ENCODE measurements at regions not wholly inside any gene's neighbourhood (a gene's known extent, or its start where the extent isn't known, plus 50 kb on each side); places are given as distances from the start of the nearest gene placed in this dataset.

DNA sequence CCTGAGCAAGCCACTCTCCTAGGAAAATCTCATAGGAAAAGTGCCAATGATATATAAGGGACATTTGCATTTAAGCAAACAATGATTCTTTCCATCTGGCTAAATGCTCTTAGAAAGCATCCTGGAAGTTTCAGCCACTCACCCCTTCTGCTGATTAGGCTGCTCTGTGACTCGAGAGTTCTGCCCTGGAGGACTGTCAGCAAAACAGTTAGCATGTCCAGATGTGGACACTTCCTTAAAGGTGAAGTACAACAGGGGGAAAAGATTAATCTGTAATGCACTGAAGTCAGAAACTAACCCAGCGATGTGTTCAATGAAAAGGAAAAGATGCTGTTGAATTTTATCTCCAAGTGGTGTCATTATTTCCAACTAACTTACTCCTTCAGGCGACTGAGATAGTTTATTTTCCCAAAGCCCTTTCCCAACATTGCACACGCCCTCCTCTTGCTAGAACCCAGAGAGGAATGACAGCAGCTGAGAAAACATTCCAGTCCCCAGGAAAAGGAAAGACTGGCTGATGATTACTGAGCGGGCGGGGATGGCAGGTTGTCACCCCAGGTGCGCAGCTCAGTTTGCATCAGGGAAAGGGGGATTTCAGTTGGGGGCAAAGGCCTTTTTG, 214.0 kb downstream of the SS18 start:
- DNase-seq, result no peak
- intact Hi-C loops (cut with DNase I), result no loop called here

DNA sequence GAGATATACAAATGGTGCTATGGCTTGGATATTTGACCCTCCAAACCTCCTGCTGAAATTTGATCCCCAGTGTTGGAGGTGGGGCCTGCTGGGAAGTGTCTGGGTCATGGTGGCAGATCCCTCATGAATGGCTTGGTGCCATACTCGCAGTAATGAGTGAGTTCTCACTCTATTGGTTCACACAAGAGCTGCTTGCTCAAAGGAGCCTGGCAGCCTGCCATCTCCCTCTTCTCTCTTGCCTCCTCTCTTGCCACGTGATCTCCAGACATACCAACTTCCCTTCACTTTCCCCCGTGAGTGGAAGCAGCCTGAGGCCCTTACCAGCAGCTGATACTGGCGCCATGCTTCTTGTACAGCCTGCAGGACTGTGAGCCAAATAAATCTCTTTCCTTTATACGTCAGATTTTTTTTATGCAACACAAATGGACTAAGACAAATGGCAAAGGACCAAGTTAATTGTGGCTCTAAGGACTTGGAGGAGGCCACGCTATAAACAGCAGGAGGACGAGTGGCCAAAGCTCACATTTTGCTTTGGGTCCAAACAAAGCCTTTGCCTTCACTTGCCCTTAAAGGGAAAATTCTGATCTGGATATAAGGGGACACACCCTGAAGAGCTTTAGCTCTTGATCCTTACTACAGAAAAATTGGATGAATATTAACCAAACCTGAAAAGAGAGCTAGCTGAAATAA, 214.7 kb downstream of the SS18 start:
- intact Hi-C loops (cut with DNase I), result no loop called here
- DNase-seq, result no peak

DNA sequence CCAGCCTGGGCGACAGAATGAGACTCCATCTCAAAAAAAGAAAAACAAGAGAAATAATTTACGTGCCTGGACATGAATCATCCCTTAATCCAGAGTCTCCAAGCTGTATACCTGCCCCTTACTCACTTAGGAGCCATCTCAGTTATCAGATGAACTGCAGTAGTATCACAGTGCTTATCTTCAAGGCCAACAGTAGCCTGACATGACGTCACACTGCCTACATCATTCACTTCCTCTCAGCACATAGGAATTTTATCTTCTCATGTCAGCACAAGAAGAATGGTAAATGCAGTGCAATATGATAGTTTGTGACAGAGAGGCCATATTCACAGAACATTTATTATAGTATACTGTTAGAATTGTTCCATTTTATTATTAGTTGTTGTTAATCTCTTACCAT, 216.6 kb downstream of the SS18 start:
- intact Hi-C loops (cut with DNase I), result no loop called here
- DNase-seq, result no peak

DNA sequence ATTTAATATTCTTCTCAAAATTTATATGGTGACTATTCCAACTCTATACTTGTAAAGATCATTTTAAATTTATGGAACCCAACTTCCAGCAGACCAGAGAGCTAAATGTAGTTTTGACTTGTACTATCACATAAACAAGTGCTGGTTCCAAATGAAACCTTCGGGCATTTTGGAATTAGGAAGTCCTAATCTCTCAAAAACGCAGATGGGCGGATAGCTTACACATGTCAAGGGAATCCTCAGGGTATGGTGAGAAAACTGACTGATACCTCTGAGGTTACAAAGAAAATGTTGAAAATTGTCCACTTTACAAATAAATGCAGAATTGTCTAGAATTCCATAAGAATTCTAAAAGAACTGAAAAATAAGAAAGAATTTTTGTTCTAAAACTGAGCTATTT, 224.1 kb downstream of the SS18 start:
- intact Hi-C loops (cut with DNase I), result no loop called here
- DNase-seq, result no peak

DNA sequence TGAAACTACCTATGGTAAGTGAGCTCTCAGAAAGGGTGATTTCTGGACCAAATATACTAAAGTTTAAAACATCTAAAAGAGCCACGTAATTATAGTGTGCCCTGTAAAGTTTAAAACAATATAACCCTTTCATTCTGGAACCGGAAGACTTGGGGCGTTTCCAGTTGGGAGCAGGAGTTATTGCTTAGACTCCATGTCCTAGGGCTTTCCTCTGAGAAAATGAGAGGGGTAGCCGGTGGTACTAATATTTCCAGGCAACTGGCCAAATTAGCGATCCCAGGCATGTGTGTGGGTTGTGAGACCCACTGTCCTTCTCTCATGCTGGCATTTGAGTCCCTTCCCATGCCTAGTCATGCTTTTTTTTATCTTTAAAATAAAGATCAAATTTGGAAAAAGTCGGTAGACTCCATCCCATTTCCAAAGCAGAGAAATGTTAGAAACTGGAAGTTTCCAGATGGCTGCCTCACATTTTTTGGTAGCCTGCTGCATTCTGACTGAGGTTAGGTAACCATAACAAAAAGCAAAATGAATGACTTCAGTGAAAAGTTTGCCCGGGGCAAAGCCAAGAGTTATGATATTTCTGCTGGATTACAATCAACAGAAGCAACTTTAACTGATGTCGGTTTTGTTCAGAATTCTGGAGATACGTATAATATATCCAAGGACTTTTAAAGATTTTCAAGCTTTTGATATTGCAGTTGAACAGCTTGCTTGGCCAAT, 227.4 kb downstream of the SS18 start:
- DNase-seq, result no peak
- intact Hi-C loops (cut with DNase I), result no loop called here

DNA sequence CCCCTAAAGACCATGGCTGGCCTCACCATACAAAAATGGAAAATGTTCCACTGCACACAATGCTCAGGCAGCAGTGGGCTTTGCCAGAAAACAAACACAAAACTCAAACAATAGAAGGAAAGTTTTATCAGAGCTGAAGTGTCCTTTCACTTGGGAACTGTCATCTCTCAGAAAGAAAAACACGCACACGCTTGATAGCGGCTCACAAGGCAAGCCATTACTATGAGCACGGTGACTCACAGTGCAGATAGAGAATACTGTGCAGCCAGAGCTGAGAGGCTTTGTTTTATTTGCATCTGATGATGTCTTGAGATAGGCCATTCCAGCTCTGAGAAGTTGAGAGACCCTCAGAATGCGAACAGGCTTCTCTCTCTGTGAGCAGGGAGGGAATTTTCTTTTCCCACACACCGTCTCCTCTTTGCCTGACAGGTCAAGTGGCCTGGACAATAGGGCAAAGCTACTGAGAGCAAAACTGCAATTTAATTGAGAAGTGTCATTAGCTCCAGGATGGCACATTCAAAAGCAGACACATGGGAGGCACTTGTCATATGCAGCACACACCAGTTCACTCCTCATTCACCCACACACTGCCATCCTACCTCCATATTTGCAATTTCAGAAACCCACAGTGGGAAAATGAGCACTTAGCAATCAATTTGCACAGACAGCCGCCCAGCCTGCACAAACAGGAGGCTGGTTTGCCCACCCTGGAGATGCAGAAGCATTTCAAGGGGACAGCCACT, 236.6 kb downstream of the SS18 start:
- intact Hi-C loops (cut with DNase I), result no loop called here
- DNase-seq, result peak in 29 of 42 donors; percentile 9 to 75 (median 27)

DNA sequence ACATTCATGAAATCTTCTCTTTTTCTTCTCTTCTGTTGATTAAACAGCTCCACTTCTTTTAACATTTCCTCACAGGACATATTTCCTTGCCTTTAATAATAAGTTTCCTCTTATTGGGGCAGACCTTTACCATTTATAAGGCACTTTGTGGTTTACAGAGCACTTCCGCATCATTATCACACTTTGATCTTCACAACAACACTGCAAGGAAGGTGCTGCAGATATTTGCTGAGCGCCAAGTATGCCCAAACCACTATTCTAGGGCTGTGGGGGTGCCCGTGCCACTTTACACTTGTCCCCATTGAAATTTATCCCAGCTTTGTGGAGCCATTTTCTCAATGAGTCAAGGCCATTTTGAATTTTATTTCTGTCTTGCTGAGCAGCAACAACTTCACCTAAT, 246.6 kb downstream of the SS18 start:
- intact Hi-C loops (cut with DNase I), result no loop called here

DNA sequence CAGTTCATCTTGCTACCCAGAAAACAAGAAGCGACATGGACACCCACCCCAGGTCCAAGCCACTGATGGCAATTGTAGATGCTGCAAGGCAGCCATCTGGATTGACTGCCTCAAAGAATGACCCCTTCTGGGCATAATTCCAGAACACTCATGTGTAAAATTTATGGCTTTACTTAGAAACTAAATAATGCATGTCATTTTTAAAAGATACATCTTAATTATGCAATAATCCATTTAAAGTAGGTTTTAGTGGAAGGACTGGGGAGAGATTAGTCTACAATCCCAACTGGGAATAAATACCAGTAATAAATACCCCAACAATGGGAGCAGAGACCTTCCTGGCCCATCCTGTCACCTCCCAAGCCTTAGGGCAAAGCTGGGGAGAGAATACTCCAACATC, 247.7 kb downstream of the SS18 start:
- intact Hi-C loops (cut with DNase I), result no loop called here
- no peak for DNase-seq

More for the DNA sequence above, 246.6 kb downstream of the SS18 start:
- no peak for DNase-seq

DNA sequence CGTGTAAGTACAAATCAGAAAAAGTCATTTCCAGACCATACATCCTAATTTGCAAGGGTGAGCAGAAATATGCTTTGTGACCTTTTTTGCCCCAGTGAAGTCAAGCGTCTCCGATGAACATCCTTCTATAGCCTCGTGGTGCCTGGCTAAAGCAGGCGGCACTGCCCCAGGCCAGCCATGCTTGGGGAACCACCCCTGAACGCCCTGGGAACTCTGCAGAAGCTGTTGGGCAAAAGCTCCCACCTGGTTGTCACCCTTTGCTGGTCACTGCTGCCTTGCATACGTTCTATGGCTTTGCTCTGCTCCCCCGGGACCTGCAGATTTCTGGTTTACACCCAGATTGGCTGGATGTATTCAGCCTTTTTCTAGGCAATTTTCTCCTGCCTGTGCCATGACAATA, 256.4 kb downstream of the SS18 start:
- DNase-seq, result no peak
- intact Hi-C loops (cut with DNase I), result loop anchor here (10.0 kb wide), 1 partner anchor 959 kb away; no protein-coding TSS in a partner anchor

DNA sequence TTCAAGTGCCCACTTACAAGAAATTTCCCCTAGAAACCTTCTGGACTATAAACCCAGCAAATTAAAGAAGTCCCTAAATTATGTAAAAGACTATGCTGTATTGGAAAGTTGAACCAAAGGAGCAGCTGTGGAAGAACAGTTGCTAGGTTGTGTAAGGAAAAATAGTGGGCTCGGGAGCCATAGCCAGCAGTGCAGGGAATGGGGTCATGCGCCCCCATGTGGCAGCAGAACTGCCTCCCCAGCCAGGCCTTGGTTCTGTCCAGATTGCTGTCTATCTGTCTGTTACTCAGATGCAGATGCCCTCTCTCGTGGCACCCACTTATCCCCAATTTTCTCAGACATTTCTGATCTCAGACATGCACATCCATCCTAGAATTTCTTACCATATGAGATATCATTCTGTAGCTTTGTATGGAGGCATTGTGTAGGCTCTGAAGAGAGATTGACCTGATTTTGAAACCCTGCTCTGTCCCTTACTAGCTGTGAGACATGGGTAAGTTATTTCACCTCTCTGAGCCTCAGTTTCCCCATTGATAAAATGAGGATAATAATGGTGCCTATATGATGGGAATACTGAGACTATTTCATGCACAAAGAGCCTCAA, 258.3 kb downstream of the SS18 start:
- intact Hi-C loops (cut with DNase I), result loop anchor here (10.0 kb wide), 1 partner anchor 957 kb away; no protein-coding TSS in a partner anchor
- DNase-seq, result peak; percentile 40 to 87 (median 69)

DNA sequence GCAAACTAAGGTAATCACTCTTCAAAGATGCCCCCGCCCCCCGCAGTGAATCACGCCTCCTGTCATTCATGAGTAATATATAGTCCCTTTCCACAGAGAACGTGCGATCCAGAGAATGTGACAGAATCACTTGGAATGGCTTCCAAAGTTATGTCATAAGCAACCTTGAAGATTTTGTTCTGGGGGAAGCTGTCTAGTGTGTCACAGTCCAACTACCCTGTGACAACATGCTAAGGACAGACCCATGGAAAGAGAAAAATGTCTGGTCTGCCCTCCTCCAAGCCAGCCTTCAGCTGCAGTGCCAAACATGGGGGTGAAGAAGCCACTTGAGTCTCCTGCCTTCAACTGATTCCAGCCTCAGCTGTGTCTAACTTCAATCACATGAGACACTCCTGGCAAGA, 259.1 kb downstream of the SS18 start:
- intact Hi-C loops (cut with DNase I), result loop anchor here (10.0 kb wide), 1 partner anchor 956 kb away; no protein-coding TSS in a partner anchor

DNA sequence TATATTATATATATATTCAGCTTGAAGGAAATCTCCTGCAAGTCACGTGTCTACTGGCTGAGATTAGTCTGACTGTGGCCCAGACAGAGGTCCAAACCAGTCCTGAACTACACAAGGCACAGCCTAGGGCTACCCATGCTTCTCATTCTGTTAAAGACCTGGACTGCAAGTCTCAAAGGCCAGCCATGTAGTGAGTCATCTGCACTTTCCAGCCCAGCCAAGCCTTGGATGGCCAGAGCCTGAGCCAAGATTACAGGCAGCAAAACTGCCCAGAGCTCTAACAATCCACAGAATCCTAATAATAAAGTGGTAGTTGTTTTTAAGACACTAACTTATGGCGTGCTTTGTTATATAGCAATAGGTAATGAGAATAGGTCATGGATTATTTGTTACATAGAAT, 259.6 kb downstream of the SS18 start:
- intact Hi-C loops (cut with DNase I), result loop anchor here (10.0 kb wide), 1 partner anchor 956 kb away; no protein-coding TSS in a partner anchor
- peak in 7 of 42 donors; percentile 14 to 55 (median 29) for DNase-seq

More for the DNA sequence above, 259.1 kb downstream of the SS18 start:
- DNase-seq, result no peak

DNA sequence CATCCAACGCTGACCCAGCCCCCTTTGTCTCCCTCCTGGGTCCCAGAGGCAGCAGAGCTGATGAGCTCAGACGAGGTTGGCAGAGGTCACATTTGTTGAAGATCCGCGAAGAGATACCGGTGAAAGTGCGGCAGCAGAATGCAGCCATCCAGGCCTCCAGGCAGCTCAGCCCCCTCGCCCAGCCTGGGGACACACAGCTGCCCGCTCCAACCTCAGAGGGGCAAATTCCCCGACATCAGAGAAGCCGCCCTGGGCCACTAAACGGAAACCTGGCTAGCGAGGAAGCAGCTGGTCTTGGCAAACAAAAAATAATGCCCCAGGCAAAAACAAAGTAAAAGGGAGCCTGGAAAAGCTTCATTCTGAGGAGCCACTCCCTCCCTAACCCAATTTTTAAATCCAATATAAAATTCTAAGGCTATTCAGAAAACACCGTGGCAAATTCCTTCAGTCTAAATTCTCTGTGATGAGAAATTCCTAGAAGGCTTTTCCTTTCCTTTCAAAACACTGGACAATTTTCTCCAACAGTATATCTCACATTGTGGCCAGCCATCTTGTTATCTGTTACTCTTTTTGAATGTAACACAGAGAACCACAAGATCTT, 262.4 kb downstream of the SS18 start:
- intact Hi-C loops (cut with DNase I), result no loop called here
- no peak for DNase-seq

DNA sequence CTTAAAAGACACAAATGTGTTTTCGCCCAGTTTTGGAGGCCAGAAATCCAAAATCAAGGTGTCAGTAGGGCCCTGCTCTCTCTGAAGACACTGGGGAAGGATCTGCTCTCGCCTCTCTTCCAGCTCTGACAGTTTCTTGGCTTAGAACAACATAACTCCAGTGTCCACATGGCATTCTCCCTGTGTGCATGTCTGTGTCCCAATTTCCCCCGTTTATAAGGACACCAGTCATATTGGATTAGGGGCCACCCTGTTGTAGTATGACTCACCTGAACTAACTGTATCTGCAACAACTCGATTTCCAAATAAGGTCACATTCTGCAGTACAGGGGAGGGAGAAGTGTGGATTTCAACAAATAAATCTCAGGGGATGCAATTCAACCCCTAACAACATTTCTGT, 263.2 kb downstream of the SS18 start:
- intact Hi-C loops (cut with DNase I), result no loop called here
- no peak for DNase-seq

DNA sequence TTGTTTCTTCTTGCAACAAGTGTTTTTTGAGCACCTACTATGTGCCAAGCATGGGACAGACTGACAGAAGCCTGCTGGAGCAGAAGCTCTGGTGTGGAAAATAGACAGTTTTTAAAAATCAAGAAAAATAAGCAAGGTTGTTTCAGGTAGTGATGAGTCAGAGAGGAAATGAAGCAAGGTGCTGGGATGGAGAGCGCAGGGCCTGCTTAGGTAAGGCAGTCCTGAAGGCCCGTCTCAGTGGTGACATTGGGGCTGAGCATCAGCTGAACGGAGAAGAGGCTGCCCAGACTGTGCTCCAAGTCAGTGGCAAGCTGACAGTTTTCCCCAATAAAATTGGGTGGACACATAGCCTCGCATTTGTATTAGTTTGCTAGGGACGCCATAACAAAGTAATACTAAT, 263.6 kb downstream of the SS18 start:
- intact Hi-C loops (cut with DNase I), result no loop called here
- no peak for DNase-seq

DNA sequence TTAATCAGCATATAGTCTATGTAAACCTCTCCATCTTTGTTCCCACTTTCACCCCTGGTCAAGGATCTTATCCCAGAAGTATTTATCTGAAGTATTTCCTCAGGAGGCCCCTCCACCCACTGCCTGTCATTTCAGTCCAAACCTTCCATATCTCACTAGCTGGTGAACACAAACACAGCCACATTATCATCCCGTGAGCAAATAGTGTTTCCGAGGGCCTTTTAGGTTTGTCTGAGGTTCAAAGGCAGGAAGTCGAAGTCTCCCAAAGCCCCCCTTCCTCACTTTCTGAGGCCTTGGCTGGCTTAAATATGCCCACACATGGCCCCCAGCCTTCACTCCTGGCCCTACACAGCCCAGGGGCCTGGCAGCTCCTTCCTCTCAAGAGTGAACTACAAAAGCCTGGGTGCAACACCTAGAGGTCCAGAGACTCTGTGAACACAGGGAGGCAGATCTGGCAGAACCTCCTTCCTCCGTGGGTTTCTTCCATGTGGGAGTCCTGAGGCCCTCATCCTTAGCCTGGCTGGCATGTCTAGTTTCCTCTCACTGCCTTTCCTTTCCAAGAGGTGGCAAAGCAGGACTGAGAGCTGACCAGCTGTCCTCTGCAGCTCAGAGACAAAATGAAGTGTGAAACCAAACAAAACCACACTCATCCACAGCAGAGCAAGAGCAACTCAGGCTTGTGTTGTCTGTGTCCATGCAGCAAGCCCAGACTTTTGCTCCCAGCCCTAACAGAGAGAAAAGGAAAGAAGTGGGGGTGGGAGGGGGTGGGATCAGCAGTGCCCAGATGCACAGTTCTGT, 264.2 kb downstream of the SS18 start:
- intact Hi-C loops (cut with DNase I), result no loop called here
- no peak for DNase-seq

DNA sequence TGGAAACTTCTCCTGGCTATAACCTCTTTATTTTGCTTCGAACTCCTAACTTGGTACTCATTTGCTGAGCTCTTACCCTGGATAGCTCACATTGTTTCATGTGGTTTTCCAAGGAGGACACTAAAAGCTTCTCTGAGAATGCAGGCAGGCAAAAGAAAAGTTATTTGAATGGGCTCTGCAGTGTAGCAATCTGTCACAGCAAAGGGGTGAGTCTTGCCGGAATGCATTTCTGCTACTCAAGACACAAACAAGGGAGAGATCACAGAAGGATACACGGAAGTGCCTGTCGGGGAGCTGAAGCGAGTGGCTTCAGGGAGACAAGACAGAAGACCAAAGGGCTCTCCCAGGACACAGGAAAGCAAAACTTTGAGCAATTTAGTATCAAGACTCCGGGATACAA, 265.4 kb downstream of the SS18 start:
- intact Hi-C loops (cut with DNase I), result no loop called here
- no peak for DNase-seq

All from head of caudate nucleus (tissue), 42 donors.